ENCODE measurements at regions not wholly inside any gene's neighbourhood (a gene's known extent, or its start where the extent isn't known, plus 50 kb on each side); places are given as distances from the start of the nearest gene placed in this dataset.

DNA sequence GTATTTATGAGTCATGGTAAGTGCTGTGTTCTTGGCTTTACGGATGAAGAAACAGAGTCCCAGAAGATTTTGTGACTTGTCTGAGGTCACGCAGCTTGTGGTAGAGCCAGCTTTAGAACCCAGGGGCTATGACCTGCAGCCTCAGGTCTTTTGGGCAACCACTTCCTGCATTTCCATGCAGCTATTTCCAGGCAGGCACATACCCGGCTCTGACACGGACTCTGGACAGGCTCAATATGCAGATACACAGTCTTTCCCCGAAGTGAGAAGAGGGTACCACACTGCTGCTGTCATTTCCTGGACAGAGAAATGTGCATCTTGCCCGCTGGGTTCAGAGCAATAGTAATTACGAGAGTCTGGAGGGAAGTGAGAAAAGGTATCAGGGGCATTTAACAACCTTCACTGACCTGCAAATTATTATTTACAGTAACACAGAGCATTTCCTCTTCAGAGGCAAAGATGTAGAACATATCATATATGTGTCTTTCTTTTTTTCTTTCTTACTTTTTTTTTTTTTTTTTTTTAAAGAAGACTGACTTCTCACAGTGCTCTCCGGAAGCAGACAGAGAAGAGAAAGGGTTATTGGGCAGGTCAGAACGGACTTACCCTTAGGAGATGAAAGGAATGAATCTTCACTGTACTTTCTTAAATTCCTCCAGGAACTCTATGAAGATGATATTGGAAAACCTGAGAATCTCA, 185.1 kb downstream of the CLIC5 start:
- DNase-seq: no peak
- no peak overlapping the region for H3K4me3 ChIP-seq
- TF ChIP-seq POLR2AphosphoS5 (IDR thresholded peaks at IDR 0.05): no peak
- no peak for TF ChIP-seq CTCF (IDR thresholded peaks at IDR 0.05)
- no peak for TF ChIP-seq EP300 (IDR thresholded peaks at IDR 0.05)
- no peak for TF ChIP-seq POLR2A (IDR thresholded peaks at IDR 0.05)
- intact Hi-C loops (cut with DNase I): no loop called here
- H3K4me1 ChIP-seq: no peaks in the 10 kb centered on the region
- H3K27ac ChIP-seq: no peak overlapping the region
- 31 to 50% methylated on average over 9 of the region's 9 CpGs for WGBS, 2 donors
- no peaks in the 10 kb centered on the region for H3K27me3 ChIP-seq
- no peaks in the 10 kb centered on the region for H3K9me3 ChIP-seq
- no peaks in the 10 kb centered on the region for H3K36me3 ChIP-seq

GRCh38 chr6:45829873-45830272, 185.8 kb downstream of the CLIC5 start:
- H3K27ac ChIP-seq: no peak overlapping the region
- TF ChIP-seq POLR2AphosphoS5 (IDR thresholded peaks at IDR 0.05): no peak

GRCh38 chr6:45827952-45828530, 187.6 kb downstream of the CLIC5 start:
- intact Hi-C loops (cut with DNase I): no loop called here
- TF ChIP-seq POLR2AphosphoS5 (IDR thresholded peaks at IDR 0.05) (peak in 2 of 4 donors; percentile 39 to 52), EP300 (IDR thresholded peaks at IDR 0.05) (peak in 3 of 4 donors; percentile 12 to 94 (median 77)), POLR2A (IDR thresholded peaks at IDR 0.05) (no peak)
- Histone ChIP-seq H3K27ac (peak overlapping the region in 2 of 4 donors; percentile 50 to 61), H3K4me3 (no peak overlapping the region), H3K36me3 (no peaks in the 10 kb centered on the region), H3K27me3 (no peaks in the 10 kb centered on the region), H3K4me1 (no peaks in the 10 kb centered on the region), H3K9me3 (no peaks in the 10 kb centered on the region)
- WGBS, 2 donors: 72 to 74% methylated on average over 7 of the region's 7 CpGs
- DNase-seq: peak; percentile 69

More at GRCh38 chr6:45829873-45830272, 185.8 kb downstream of the CLIC5 start:
- H3K4me1 ChIP-seq: no peaks in the 10 kb centered on the region
- no peaks in the 10 kb centered on the region for H3K27me3 ChIP-seq
- WGBS, 2 donors: 85 to 95% methylated on average over 1 of the region's 1 CpG
- intact Hi-C loops (cut with DNase I): no loop called here
- DNase-seq: no peak
- no peak overlapping the region for H3K4me3 ChIP-seq
- H3K9me3 ChIP-seq: no peaks in the 10 kb centered on the region
- no peaks in the 10 kb centered on the region for H3K36me3 ChIP-seq

- H3K36me3 ChIP-seq: no peaks in the 10 kb centered on the region
- H3K27ac ChIP-seq: no peak overlapping the region
- H3K4me1 ChIP-seq: no peaks in the 10 kb centered on the region
- H3K9me3 ChIP-seq: peaks cover 0 to 3% (median 0%) of the 10 kb centered on the region in 4 donors
- no peaks in the 10 kb centered on the region for H3K27me3 ChIP-seq
- TF ChIP-seq POLR2A (IDR thresholded peaks at IDR 0.05): no peak
- no peak overlapping the region for H3K4me3 ChIP-seq
- DNase-seq: no peak
- intact Hi-C loops (cut with DNase I): no loop called here
- 85% methylated on average over 4 of the region's 4 CpGs for WGBS, 2 donors
These were observed 192.8 kb downstream of the CLIC5 start for GRCh38 chr6:45822873-45823272.

GRCh38 chr6:45822246-45822812, 193.3 kb downstream of the CLIC5 start:
- peaks cover 0 to 3% (median 0%) of the 10 kb centered on the region in 4 donors for H3K9me3 ChIP-seq
- H3K4me3 ChIP-seq: no peak overlapping the region
- intact Hi-C loops (cut with DNase I): no loop called here
- no peak for TF ChIP-seq POLR2AphosphoS5 (IDR thresholded peaks at IDR 0.05)
- TF ChIP-seq EP300 (IDR thresholded peaks at IDR 0.05): no peak
- no peaks in the 10 kb centered on the region for H3K36me3 ChIP-seq
- 62 to 81% methylated on average over 5 of the region's 5 CpGs for WGBS, 2 donors
- no peak overlapping the region for H3K27ac ChIP-seq
- H3K4me1 ChIP-seq: no peaks in the 10 kb centered on the region
- DNase-seq: no peak
- no peaks in the 10 kb centered on the region for H3K27me3 ChIP-seq

- WGBS, 2 donors: 79 to 89% methylated on average over 4 of the region's 4 CpGs
- TF ChIP-seq POLR2A (IDR thresholded peaks at IDR 0.05) (no peak), CTCF (IDR thresholded peaks at IDR 0.05) (no peak), EP300 (IDR thresholded peaks at IDR 0.05) (no peak), POLR2AphosphoS5 (IDR thresholded peaks at IDR 0.05) (no peak)
- no peaks in the 10 kb centered on the region for H3K27me3 ChIP-seq
- H3K36me3 ChIP-seq: no peaks in the 10 kb centered on the region
- H3K9me3 ChIP-seq: peaks cover 0 to 3% (median 0%) of the 10 kb centered on the region in 4 donors
- H3K4me3 ChIP-seq: no peak overlapping the region
- H3K4me1 ChIP-seq: peaks cover 0 to 4% (median 0%) of the 10 kb centered on the region in 4 donors
- no peak overlapping the region for H3K27ac ChIP-seq
- intact Hi-C loops (cut with DNase I): no loop called here
- no peak for DNase-seq
These were observed 197.0 kb downstream of the CLIC5 start for GRCh38 chr6:45818655-45819054.

Measured in sigmoid colon (tissue), 6 donors.